Esophagus squamous epithelium (tissue), 4 donors: ENCODE measurements at regions not wholly inside any gene's neighbourhood (a gene's known extent, or its start where the extent isn't known, plus 50 kb on each side); places are given as distances from the start of the nearest gene placed in this dataset.

Experiments
- CTCF ChIP-seq, 6 experiments: fragments of 450-650 bp in 4 of 6; fragments of 200-600 bp in 2 of 6; sonication (generic) in 2 of 6; IDR thresholded peaks; one replicate each; pipeline ENCODE4 v1.5.1; 2016 to 2019; ENCODE audit warnings: antibody characterized with exemption in 6 of 6, mild to moderate bottlenecking in 4 of 6, moderate library complexity in 4 of 6
- POLR2A ChIP-seq, 4 donors: fragments of 450-650 bp; IDR thresholded peaks; one replicate each; pipeline ENCODE4 v1.6.1; 2017; ENCODE audit warnings: antibody characterized with exemption in 4 of 4, mild to moderate bottlenecking in 4 of 4, moderate library complexity in 3 of 4

GRCh38 chr6:163954088-163954775 is 539.7 kb downstream of the QKI start:
- no peak for TF ChIP-seq POLR2A (IDR thresholded peaks at IDR 0.05)
- TF ChIP-seq CTCF (IDR thresholded peaks at IDR 0.05) = no peak
